MM.1S (cell line): ENCODE measurements at regions not wholly inside any gene's neighbourhood (a gene's known extent, or its start where the extent isn't known, plus 50 kb on each side); places are given as distances from the start of the nearest gene placed in this dataset.

Experiments
- CTCF ChIP-seq: fragments of 300-600 bp; sonication (generic); IDR thresholded peaks from 2 replicates; pipeline ENCODE4 v1.5.1; 2016; ENCODE audit warnings: antibody characterized with exemption, low read length, mixed read lengths
- EZH2phosphoT487 ChIP-seq: fragments of 300-600 bp; sonication (generic); IDR thresholded peaks from 2 replicates; pipeline ENCODE4 v1.6.1; 2018; ENCODE audit warnings: antibody characterized with exemption, low read length

GRCh38 chr6:74534465-74535211 lies 671.2 kb downstream of the COL12A1 start:
- TF ChIP-seq CTCF (no peak), EZH2phosphoT487 (no peak)
